GM23338 (cell line): ENCODE measurements at regions not wholly inside any gene's neighbourhood (a gene's known extent, or its start where the extent isn't known, plus 50 kb on each side); places are given as distances from the start of the nearest gene placed in this dataset.

ENCODE experiments used
- CREB1 ChIP-seq: fragments of 250-450 bp; sonication (Bioruptor Pico); IDR thresholded peaks from 2 replicates; pipeline ENCODE4 v1.5.0; 2020; ENCODE audit warnings: low read depth, mild to moderate bottlenecking, moderate library complexity
- EZH2 ChIP-seq: fragments of 200-600 bp; sonication (generic); IDR thresholded peaks from one replicate; pipeline ENCODE4 v1.8.0; 2017; ENCODE audit warnings: antibody characterized with exemption, mild to moderate bottlenecking, low read depth; ENCODE audit not compliant: unreplicated experiment
- EZH2phosphoT487 ChIP-seq: fragments of 200-600 bp; sonication (generic); IDR thresholded peaks from one replicate; pipeline ENCODE4 v1.8.1; 2018; ENCODE audit warnings: antibody characterized with exemption; ENCODE audit not compliant: unreplicated experiment
- JUNB ChIP-seq: IDR thresholded peaks from one replicate; pipeline ENCODE4 v1.6.1; 2016; ENCODE audit warnings: antibody characterized with exemption; ENCODE audit not compliant: unreplicated experiment
- STAT1 ChIP-seq: IDR thresholded peaks from one replicate; pipeline ENCODE4 v1.6.1; 2016; ENCODE audit warnings: antibody characterized with exemption; ENCODE audit not compliant: unreplicated experiment
- TF ChIP-seq, protein P1 (sequence below), 2 experiments: fragments of 200-600 bp in 1 of 2; sonication (generic) in 1 of 2; conservative IDR thresholded peaks; 2 replicates each; pipeline versions ENCODE4 v1.5.1 to v1.6.1; 2016 to 2017; ENCODE audit warnings: antibody characterized with exemption in 2 of 2, low read depth in 2 of 2, mild to moderate bottlenecking in 2 of 2, moderate library complexity in 1 of 2

DNA sequence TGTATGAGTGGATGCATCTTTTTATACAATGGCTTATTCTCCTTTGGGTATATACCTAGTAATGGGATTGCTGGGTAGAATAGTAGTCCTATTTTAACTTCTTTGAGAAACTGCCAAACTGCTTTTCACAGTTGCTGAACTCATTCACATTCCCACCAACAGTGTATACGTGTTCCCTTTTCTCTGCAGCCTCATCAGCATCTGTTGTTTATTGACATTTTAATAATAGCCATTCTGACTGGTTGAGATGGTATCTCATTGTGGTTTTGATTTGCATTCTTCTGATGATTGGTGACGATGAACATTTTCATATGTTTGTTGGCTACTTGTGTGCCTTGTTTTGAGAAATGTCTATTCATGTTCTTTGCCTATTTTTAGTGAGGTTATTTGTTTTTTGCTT lies 687.0 kb upstream of the EPHA5 start:
- TF ChIP-seq, protein P1, sequence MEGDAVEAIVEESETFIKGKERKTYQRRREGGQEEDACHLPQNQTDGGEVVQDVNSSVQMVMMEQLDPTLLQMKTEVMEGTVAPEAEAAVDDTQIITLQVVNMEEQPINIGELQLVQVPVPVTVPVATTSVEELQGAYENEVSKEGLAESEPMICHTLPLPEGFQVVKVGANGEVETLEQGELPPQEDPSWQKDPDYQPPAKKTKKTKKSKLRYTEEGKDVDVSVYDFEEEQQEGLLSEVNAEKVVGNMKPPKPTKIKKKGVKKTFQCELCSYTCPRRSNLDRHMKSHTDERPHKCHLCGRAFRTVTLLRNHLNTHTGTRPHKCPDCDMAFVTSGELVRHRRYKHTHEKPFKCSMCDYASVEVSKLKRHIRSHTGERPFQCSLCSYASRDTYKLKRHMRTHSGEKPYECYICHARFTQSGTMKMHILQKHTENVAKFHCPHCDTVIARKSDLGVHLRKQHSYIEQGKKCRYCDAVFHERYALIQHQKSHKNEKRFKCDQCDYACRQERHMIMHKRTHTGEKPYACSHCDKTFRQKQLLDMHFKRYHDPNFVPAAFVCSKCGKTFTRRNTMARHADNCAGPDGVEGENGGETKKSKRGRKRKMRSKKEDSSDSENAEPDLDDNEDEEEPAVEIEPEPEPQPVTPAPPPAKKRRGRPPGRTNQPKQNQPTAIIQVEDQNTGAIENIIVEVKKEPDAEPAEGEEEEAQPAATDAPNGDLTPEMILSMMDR (conservative IDR thresholded peaks at IDR 0.05; ENCODE audit: low read depth in 2 of 2): no peak
- no peak for TF ChIP-seq CREB1 (CRISPR knock-in tag)
- TF ChIP-seq EZH2phosphoT487: no peak
- no peak for TF ChIP-seq STAT1
- no peak for TF ChIP-seq EZH2
- no peak for TF ChIP-seq JUNB
